WTC11 (cell line): ENCODE measurements at regions not wholly inside any gene's neighbourhood (a gene's known extent, or its start where the extent isn't known, plus 50 kb on each side); places are given as distances from the start of the nearest gene placed in this dataset.

Source experiments
- ELF4 ChIP-seq: sonication (generic); formaldehyde crosslinking; IDR thresholded peaks from 2 replicates; pipeline ENCODE4 v1.8.1; 2022; ENCODE audit warnings: low read depth, mild to moderate bottlenecking, moderate library complexity, missing genetic modification reagents
- SOX15 ChIP-seq: fragments of 250-450 bp; sonication (Bioruptor Pico); IDR thresholded peaks from 2 replicates; pipeline ENCODE4 v1.9.0; 2021; ENCODE audit warnings: mild to moderate bottlenecking
- SP1 ChIP-seq: sonication (generic); formaldehyde crosslinking; conservative IDR thresholded peaks from 2 replicates; pipeline ENCODE4 v1.8.1; 2022; ENCODE audit warnings: missing genetic modification reagents
- TEAD4 ChIP-seq: sonication (generic); formaldehyde crosslinking; IDR thresholded peaks from 2 replicates; pipeline ENCODE4 v1.8.0; 2022; ENCODE audit warnings: mild to moderate bottlenecking, missing genetic modification reagents
- ZNF317 ChIP-seq: sonication (generic); formaldehyde crosslinking; IDR thresholded peaks from 2 replicates; pipeline ENCODE4 v1.8.1; 2023; ENCODE audit warnings: low read depth, mild to moderate bottlenecking, moderate library complexity, missing genetic modification reagents, borderline replicate concordance
- TF ChIP-seq, protein P1 (sequence below): sonication (generic); formaldehyde crosslinking; IDR thresholded peaks from 2 replicates; pipeline ENCODE4 v1.8.1; 2022; ENCODE audit warnings: mild to moderate bottlenecking, missing genetic modification reagents, moderate library complexity, borderline replicate concordance

GRCh38 chr3:148535001-148535400, 162.7 kb upstream of the AGTR1 start:
- TF ChIP-seq SOX15, result no peak
- TF ChIP-seq SP1 (CRISPR knock-in tag), result no peak
- TF ChIP-seq, protein P1, sequence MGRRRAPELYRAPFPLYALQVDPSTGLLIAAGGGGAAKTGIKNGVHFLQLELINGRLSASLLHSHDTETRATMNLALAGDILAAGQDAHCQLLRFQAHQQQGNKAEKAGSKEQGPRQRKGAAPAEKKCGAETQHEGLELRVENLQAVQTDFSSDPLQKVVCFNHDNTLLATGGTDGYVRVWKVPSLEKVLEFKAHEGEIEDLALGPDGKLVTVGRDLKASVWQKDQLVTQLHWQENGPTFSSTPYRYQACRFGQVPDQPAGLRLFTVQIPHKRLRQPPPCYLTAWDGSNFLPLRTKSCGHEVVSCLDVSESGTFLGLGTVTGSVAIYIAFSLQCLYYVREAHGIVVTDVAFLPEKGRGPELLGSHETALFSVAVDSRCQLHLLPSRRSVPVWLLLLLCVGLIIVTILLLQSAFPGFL (CRISPR knock-in tag), result no peak
- no peak for TF ChIP-seq ELF4
- TF ChIP-seq ZNF317 (CRISPR knock-in tag), result no peak
- no peak for TF ChIP-seq TEAD4 (CRISPR knock-in tag)
